Pancreas (tissue), 10 donors: ENCODE measurements at regions not wholly inside any gene's neighbourhood (a gene's known extent, or its start where the extent isn't known, plus 50 kb on each side); places are given as distances from the start of the nearest gene placed in this dataset.
A peak's percentile ranks its signal among the peaks of the same experiment; 100 is the strongest.

ENCODE experiments used
- ATAC-seq, 4 donors: fragments of 200-7000 bp; cut with Tn5 transposase; one replicate each; pipeline versions ENCODE4 v1.8.0 to v1.9.1; 2020; ENCODE audit warnings: mild to moderate bottlenecking in 4 of 4, moderate library complexity in 4 of 4
- DNase-seq, 6 donors: peaks; one replicate each; pipeline ENCODE4 v3.0.0-alpha.2; 2020
- FAIRE-seq: peaks from 2 replicates; lab custom pipeline; 2012; peaks lifted over from hg19 to GRCh38; lab: Jason Lieb, UNC
- H3K27ac ChIP-seq, 4 donors: fragments of 200-600 bp; sonication (generic); 1 replicate in 3 of 4; 2 replicates in 1 of 4; pipeline versions ENCODE4 v1.5.0 to v1.8.0; 2020
- H3K27me3 ChIP-seq, 4 donors: fragments of 200-600 bp; one replicate each; pipeline ENCODE4 v1.8.0; 2021
- H3K36me3 ChIP-seq, 3 donors: fragments of 200-600 bp; sonication (generic) in 1 of 3; one replicate each; pipeline versions ENCODE4 v1.5.0 to v1.8.0; 2020 to 2021
- H3K4me1 ChIP-seq, 3 donors: fragments of 200-600 bp; one replicate each; pipeline ENCODE4 v1.8.0; 2021
- H3K4me3 ChIP-seq, 4 donors: fragments of 200-600 bp; sonication (generic) in 2 of 4; one replicate each; pipeline versions ENCODE4 v1.5.0 to v1.8.0; 2020 to 2021
- H3K9me3 ChIP-seq, 4 donors: fragments of 200-600 bp; one replicate each; pipeline ENCODE4 v1.8.0; 2021
- WGBS, 2 donors: extraction: QIAGEN DNeasy Blood & Tissue Kit; methylation state at CpG; one replicate each; pipeline ENCODE4 v1.1.7; 2013; 5-methylcytosine and 5-hydroxymethylcytosine counted together
- intact Hi-C, 3 donors: fragments of 100-400 bp; cut with DNase I; formaldehyde crosslinking; loops; one replicate each; pipeline versions ENCODE4 v1.11.1 to v1.14.2; 2022
- TF ChIP-seq, protein P1 (sequence below), 4 donors: fragments of 200-600 bp; sonication (generic) in 3 of 4; IDR thresholded peaks; one replicate each; pipeline versions ENCODE4 v1.5.0 to v1.8.0; 2021; ENCODE audit warnings: antibody characterized with exemption in 4 of 4
- donor health status: healthy with polysubstance abuse.
- donor health status: DM: no; HTN: no; CAD: no; lungs with moderate emphysema.
- donor health status: DM: no; HTN: no; CAD: no.
- donor health status: control.
- donor health status: control.
- donor health status: Bipolar disorder and iron deficiency.
- donor health status: DM: yes; HTN: yes; CAD: no.
- donor health status: DM: no; HTN: no; CAD: no.
- donor health status: DM: no; HTN: no; CAD: no.
- donor health status: DM: yes; HTN: yes; CAD: no.

DNA sequence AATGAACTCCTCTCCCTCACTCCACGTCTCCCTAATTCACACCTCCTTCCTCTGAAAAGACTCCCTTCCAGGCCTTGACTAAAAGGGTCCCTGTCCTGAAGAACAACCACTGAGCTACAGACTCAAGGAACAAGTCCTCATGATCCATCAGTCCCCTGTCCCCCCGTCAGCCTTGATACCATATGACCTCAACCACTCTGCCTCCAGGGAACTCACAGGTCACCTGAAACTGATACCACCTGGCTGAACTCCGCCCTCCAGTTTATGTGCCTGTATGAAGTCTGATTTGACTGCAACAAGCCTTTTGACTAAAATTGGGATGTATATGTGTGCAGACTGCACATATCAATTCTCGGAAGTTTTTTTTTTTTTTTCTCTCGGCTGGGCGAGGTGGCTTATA lies 88.7 kb downstream of the UGCG start:
- Histone ChIP-seq H3K4me1 (no peaks in the 10 kb centered on the region), H3K9me3 (no peaks in the 10 kb centered on the region), H3K36me3 (no peaks in the 10 kb centered on the region), H3K27ac (no peak overlapping the region), H3K27me3 (no peaks in the 10 kb centered on the region), H3K4me3 (no peak overlapping the region)
- ATAC-seq (no peak), DNase-seq (no peak), FAIRE-seq (no peak)
- TF ChIP-seq, protein P1, sequence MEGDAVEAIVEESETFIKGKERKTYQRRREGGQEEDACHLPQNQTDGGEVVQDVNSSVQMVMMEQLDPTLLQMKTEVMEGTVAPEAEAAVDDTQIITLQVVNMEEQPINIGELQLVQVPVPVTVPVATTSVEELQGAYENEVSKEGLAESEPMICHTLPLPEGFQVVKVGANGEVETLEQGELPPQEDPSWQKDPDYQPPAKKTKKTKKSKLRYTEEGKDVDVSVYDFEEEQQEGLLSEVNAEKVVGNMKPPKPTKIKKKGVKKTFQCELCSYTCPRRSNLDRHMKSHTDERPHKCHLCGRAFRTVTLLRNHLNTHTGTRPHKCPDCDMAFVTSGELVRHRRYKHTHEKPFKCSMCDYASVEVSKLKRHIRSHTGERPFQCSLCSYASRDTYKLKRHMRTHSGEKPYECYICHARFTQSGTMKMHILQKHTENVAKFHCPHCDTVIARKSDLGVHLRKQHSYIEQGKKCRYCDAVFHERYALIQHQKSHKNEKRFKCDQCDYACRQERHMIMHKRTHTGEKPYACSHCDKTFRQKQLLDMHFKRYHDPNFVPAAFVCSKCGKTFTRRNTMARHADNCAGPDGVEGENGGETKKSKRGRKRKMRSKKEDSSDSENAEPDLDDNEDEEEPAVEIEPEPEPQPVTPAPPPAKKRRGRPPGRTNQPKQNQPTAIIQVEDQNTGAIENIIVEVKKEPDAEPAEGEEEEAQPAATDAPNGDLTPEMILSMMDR (IDR thresholded peaks at IDR 0.05), result no peak
- WGBS, 2 donors, result 89 to 94% methylated on average over 6 of the region's 6 CpGs
- intact Hi-C loops, result no loop called here

GRCh38 chr9:111986035-111986556 lies 89.5 kb downstream of the UGCG start:
- Histone ChIP-seq H3K9me3 (no peaks in the 10 kb centered on the region), H3K36me3 (no peaks in the 10 kb centered on the region), H3K4me1 (no peaks in the 10 kb centered on the region), H3K27ac (no peak overlapping the region), H3K27me3 (no peaks in the 10 kb centered on the region), H3K4me3 (no peak overlapping the region)
- ATAC-seq (peak in 2 of 4 donors; percentile 47), FAIRE-seq (no peak), DNase-seq (no peak)
- TF ChIP-seq, protein P1 (IDR thresholded peaks at IDR 0.05), result no peak
- 86 to 88% methylated on average over 6 of the region's 6 CpGs for WGBS, 2 donors
- intact Hi-C loops, result no loop called here
